GM03348 (cell line): ENCODE measurements at regions not wholly inside any gene's neighbourhood (a gene's known extent, or its start where the extent isn't known, plus 50 kb on each side); places are given as distances from the start of the nearest gene placed in this dataset.
"Not testable (repeated sequence)": the region's sequence is repeated elsewhere in the genome, so short reads cannot be mapped to it uniquely, and the experiment has no call there.

Source experiments
- DNase-seq: peaks from one replicate; pipeline ENCODE4 v3.0.0; 2012; ENCODE audit warnings: low spot score

DNA sequence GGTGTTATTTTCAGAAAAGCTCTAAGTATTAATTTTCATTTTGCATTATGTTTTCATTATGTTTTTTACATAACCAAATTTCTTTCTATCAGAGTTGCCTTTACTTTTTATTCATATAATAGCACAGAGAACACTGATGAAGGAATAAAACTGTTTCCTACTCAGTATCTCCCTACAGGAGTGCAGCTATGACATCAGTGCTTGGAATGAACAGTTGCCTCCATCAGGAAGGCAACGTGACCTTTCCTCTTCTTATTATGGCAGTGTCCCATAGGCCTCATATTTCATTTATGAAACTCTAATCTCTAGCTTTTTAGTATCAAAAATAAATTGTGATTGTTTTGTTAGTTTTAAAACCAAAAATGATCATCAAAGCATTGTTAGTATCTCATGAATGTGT, 712.8 kb downstream of the CD109 start:
- no peak for DNase-seq

DNA sequence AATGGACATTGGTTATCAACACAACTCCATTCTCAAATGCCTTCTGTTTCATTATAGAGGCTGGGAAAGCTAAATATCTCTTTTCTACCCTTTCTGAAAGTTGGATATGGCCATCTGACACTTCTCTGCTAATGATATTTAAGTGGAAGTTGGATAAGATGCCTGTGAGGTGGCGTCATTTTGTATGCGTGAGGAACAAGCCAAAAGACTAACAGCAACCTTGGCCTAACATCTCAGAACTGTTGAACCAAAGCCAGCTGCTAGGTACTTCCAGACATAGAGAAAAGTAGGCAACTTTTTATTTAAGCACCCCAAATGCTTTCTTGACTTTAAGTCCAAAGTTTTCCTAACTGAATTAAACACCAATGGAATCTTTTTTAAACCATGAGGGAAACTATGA, 708.4 kb downstream of the CD109 start:
- DNase-seq = no peak

DNA sequence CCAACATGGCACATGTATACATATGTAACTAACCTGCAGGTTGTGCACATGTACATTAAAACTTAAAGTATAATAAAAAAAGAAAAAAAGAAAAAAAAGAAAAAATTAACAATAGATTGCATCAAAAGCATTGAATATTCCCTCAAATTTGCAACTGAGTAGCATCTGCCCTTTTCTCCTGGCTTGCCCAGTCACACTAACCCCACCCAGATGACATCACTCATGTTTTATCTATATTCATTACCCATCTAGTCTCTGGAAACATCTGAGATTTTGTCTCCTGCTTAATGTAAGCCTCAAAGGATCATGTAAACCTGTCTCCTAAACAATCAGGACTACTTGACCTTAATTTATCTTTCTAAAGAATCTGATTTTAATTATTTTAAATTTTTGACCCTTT, 706.8 kb downstream of the CD109 start:
- no peak for DNase-seq

DNA sequence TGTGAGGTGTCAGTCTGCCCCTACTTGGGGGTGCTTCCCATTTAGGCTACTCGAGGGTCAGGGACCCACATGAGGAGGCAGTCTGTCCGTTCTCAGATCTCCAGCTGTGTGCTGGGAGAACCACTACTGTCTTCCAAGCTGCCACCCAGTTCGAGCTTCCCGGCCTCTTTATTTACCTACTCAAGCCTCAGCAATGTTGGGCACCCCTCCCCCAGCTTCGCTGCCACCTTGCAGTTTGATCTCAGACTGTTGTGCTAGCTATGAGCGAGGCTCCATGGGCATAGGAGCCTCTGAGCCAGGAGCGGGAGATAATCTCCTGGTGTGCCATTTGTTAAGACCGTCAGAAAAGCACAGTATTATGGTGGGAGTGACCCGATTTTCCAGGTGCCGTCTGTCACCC, 682.4 kb downstream of the CD109 start:
- not testable (repeated sequence) for DNase-seq

DNA sequence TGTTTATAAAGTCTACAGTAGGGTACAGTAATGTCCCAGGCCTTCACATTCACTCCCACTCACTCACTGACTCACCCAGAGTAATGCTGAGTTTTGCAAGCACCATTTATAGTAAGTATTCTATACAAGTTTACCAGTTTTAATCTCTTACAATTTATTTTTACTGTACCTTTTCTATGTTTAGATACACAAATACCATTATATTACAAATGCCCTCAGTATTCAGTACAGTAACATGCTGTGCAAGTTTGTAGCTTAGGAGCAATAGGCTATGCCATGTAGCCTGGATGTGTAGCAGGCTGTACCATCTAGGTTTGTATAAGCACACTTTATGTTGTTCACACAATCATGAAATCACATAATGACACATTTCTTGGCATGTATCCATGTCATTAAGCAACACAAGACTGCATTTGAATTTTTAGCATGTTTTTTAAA, 673.6 kb downstream of the CD109 start:
- DNase-seq = peak; percentile 11

DNA sequence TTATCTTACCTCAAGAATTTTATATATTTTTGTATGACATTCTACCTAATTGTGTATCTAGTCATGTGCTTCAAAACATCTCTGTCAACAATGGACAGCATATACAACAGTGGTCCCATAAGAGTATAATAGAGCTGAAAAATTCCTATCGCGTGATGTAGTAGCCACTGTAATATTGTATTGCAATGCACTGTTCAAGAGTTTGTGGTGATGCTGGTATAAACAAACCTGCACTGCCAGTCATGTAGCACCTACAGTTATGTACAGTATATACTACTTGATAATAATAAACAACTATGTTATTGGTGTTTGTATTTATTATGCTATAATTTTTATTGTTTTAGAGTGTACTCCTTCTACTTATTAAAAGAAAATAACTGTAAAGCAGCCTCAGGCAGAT, 672.7 kb downstream of the CD109 start:
- DNase-seq = no peak

DNA sequence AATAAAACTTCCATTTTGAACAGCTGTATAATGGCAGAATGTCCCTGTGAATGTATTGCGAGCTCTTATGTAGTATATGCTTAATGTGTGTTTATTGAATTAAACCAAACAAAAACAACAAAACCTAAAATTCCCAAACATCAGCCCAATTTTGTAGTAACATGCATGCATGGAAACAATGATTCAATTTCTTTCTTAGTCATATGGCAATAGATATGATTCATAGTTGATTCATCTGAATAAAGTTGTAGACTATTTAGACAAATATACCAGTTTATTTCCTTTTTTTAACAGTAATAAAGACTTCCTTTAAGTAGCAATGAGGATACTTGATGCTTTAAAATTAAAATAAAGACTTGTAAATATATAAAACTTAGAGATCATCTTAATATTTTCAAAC, 670.6 kb downstream of the CD109 start:
- DNase-seq = peak; percentile 21

DNA sequence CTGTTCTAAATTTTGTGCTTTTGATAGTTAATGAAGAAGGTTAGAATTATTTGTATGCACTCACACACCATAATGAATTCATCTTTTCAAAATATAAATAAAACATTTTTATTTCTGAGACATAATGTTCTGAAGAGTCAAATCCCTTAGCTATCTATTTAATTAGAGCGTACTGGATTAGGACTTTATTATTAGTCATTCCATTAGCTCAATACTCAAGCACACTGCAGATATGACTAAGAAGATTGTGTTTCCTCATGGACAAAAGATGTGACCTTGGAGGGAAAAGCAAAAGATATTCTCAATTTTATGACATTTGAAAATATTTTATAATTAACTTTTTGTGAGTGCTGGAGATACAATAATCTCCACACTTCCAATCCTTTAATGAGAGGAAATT, 666.4 kb downstream of the CD109 start:
- DNase-seq = no peak

DNA sequence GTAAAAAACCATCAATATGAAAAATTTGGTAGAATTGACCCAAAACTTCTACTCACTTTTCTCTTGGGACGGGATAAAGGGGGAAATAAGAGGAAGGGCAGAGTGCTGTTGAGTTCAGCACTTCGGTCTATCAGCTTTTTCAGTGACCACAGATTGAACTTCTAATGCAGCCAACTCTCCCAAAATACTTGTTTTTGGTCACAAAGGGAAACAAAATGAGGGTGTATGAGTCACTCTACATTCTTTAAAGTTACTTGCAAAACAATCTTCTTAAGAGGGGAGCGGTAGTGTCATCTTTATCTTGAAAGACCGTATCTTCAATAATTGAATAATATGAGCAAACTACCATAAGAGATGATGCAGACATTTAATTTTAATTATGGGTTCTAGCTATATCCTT, 661.3 kb downstream of the CD109 start:
- DNase-seq = peak; percentile 37

DNA sequence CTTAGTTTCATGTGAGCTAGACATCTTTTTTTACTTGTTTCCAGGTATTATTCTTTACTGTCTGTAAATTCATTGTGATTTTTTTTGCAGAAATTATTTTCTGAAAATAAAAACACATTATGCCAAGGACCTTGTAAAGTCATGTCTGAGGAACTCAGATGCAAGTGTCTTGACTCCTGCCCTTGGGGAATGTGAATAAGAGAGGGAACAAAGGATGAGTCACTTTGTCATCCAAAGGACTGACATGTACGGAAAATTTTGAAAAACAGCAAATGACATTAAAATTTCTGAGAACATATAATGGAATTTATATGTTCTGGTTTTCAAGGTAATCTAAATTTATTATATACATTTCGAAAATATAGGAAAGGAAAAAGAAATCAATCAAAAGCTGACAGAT, 660.4 kb downstream of the CD109 start:
- no peak for DNase-seq

DNA sequence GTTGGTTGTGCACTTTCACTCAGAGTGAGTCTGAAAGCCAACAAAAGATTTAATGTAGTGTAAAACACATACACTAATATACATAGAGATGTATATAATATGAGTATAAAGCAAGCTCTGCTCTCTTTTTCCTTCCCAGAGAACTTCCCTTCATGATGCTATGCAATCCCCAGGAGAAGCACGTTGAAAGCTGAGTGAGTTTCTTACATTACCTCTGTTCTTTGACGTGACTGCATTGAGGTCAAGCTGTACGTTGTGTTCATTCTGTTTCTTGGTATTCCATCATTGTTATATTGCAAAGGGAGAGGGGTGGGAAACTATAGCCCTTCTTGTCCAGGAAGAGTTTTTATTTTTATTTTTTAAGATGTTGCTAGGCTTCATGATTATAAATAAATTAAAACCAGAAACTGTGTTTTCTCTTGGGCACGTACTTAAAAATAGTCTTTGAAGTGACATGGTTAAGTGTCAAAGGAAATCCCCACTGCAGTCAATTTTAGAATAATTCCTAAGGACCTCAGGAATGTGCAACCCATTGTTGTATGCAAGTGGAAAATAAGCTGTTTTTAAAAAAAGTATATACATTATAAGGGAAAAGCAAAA, 651.0 kb downstream of the CD109 start:
- DNase-seq = no peak

DNA sequence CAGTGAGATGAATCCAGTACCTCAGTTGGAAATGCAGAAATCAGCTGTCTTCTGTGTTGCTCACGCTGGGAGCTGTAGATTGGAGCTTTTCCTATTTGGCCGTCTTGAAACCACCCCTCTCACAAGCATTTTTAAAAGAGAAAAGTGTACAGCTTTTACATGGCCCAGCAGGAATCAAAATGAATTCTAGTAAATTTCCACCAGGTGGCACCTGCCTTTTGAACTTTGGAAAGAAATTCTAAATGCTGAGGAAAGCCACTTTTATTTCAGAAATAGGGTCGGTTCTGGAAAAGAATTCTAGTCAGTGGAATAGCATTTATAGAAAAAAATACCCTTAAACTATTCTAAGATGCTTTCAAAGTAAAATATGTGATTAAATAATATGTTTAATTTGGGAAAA, 647.8 kb downstream of the CD109 start:
- DNase-seq = peak; percentile 17

DNA sequence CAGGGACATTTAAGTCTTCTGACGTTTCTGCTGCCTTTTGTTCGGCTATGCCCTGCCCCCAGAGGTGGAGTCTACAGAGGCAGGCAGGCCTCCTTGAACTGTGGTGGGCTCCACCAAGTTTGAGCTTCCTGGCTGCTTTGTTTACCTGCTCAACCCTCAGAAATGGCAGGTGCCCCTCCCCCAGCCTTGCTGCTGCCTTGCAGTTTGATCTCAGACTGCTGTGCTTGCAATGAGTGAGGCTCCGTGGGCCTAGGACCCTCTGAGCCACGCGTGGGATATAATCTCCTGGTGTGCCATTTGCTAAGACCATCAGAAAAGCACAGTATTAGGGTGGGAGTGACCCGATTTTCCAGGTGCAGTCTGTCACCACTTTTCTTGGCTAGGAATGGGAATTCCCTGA, 647.3 kb downstream of the CD109 start:
- DNase-seq = not testable (repeated sequence)

DNA sequence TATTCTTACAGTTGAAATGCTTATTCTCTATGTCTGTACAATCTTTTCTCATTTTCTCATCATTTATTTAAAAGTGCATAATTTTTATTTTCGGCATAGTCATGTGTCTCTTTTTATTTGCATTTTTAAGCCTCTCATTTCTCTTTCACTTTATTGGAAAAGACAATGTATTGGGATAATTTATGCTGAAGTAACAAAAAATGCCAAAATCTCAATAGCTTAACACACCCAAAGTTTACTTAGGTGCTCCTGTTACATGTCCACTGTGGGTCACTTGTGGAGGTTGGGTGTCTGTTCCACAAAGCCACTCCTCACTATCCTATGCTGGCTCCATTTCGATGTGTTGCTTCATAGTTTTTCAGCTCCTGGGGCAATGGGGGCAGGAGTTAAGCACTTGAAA, 638.7 kb downstream of the CD109 start:
- no peak for DNase-seq

DNA sequence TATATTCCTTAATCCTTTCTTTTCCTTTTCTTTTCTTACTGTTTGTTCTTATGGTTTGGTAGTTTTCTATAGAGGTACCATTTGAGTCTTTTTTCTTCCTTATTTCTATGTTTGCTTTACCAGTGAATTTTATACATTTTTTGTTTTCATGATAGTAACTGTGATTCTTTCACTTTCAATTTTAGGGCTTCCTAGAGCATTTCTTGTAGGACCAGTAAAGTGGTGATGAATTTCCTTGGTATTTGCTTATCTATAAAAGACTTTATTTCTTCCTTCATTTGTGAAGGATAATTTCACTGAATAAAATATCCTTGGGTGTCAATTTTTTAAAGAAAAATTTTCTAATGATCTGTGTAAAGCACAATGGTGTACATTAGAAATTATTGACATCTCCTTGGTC, 637.4 kb downstream of the CD109 start:
- DNase-seq = peak; percentile 13

DNA sequence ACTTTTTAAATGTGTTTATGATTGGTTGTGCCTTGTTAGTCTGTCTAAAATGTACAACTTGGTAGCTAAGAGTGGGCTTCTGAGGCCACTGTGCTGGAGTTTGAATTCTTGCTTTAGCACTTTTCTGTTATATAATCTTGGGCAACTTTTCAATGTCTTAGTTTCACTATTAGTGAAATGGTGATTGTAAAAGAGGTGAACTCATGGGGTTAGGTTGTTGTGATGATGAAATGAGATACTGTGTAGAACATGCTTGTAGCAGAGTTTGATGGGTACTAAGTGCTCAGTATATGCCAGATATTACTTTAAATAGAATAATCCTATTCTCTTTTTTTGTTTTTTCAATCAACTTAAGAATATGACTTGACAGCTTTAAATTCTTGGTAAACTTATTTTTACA, 624.7 kb downstream of the CD109 start:
- DNase-seq = no peak

DNA sequence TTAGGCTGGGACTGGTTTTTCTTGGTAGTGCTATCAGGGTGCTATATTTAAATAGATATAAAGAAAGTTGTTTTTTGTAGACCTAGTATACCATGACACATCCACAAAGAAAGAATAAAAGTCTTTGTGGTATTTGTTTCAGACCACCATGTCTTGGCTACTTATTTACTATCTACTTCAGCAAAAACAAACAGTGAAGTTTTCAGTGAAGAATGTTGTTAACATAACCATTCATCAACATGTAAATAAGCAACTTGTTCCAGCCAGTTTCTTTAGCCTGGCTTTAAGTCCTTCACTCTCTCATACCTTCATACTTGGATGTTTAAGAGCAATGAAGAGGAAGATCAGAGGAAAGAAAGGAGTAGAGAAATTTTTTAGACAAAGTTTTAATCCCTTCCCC, 624.1 kb downstream of the CD109 start:
- no peak for DNase-seq

DNA sequence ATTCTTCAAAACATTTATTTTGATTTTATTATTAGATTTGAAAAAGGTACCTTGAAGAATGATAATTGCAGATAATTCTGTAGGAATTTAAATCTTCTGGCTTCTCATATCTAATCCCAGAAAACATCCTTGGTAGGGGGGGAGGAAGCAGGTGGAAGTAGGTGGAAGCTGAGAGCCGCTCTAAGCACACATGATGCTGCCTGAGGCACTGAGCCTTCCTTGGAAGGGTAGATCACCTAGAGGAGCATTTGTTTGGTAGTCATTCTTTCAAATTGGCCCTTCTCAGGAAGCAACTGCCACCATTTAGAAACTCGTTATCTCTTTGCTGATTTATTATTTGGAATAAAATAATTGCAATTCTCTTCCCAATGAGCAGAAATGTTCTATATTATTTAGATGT, 623.3 kb downstream of the CD109 start:
- DNase-seq = no peak

DNA sequence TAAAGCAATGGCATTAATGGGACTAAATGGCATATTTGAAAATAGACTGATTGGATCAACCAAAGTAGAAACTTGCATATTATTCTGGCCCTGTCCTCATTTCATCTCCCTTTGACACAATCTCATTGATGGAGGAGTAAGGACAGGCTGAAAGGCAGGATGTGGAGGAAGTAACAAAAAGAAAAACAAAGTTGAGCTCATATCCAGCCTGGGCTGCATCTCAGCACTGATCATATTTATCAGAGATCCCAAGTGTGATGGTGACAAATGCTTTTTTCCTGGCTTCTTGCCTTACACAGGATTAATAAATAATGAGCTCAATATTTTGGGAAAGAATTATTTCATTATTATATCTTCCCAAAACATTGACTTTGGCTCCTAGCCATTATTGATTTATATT, 622.7 kb downstream of the CD109 start:
- DNase-seq = no peak

DNA sequence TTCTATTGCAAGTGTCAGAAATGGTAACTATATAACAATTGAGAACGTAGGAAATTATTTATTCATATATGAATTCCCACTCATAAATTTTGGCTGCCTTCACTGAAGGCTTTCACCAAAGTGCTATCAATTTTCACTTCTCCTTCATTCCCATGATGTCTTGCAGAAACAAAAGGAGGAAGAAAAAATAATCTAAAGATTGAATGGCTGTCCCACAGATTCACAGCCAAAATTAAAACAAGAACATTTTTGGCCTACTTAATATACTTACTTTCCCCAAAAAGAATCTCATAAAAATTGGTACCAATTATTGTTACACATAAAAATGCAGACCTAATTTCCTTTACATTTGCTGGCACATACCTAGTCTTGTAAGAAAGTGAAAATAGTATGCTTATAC, 616.1 kb downstream of the CD109 start:
- no peak for DNase-seq

DNA sequence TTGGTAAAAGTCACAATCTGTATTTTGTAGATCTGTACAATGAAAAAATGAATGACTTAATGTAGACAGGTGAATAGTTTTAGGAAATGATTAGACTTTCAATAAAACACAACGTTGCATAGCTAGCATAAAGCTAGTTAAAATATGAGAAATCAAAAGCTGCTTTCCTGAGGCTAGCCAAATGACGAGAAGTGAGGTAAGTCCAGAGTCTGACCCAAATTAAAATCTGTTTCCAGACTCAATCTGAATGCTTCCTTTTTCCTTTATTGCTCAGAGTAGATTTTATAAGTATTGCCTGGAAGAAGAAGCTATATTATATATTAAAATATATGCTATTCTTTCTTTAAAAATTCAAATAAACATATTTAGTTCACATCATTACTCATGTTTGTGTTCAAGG, 615.4 kb downstream of the CD109 start:
- no peak for DNase-seq

DNA sequence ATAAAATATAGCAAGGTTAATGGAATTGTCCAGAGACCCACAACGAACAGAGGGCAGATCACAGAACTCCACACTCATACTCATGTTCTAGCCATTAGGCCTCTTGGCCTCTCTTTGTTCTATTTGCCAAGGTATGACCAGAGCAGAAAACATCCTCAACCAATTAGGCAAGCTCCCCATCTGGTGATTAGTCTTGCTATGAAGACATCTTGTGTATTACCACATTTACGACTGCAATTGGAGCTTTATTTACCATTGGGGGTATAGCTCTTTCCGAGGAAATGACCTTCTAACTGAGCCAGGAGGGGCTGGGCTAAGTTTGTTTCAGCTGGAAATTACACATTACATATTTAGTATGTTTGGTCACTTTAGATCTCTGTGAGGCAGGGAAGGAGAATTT, 593.9 kb downstream of the CD109 start:
- DNase-seq = peak; percentile 35

DNA sequence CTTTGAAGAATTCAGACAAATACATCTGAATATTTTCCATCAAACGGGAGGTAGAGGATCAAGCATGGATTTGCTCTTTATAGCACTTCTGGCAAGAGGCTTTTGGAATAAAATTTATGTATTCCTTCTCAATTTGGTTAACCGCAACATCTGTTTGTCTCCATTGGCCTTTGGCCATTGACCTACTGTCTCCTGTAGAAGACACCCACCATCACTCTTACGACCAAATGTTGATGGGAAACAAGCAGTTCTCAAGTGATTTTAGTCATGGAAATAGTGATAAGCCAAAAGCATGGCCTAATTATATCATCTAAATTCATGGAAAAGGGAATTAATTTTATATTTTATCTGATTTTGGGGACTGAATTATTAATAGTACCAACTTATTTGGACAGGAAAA, 591.9 kb downstream of the CD109 start:
- DNase-seq = no peak

DNA sequence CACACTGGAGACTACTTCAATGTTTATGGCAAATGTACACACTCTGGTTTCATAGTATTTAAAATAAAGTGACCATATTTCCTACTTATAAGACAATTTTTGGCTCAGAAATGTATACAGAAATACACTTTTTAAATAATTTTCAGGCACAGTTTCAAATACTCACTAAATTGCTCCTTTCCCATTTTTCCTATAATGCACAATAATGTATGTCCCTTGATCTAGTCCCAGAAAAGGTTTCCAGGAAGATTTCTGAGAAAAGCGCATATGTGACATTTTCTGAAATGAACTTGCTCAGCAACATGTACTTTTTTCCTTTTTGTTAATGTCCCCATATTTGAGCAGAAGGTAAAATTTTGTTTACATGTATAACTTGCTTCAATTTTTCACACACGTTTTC, 591.4 kb downstream of the CD109 start:
- no peak for DNase-seq

DNA sequence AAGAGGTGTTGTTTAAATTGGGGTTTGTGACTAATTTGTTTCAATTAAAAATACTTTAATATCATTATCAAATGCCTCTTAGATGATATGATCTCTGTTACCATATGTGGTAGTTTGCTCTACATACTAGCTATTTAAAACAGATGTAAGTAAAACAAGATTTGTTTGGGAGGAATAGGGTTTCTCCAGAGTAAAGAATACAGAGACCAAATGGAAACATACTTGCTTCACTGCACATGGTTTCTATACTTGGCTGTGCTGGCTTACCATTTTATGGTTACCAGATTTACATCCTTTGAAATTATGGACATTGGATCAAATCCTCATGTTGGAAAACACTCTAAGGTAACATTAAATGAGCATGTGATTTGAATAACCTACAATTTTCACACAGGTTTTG, 588.3 kb downstream of the CD109 start:
- no peak for DNase-seq
